HG02623 (cell line): ENCODE measurements at regions not wholly inside any gene's neighbourhood (a gene's known extent, or its start where the extent isn't known, plus 50 kb on each side); places are given as distances from the start of the nearest gene placed in this dataset.
"Not testable (repeated sequence)": the region's sequence is repeated elsewhere in the genome, so short reads cannot be mapped to it uniquely, and the experiment has no call there.

Source experiments
- ATAC-seq: cut with Tn5 transposase; IDR thresholded peaks from one replicate; pipeline ENCODE4 v1.9.1; 2021; ENCODE audit warnings: moderate library complexity; ENCODE audit not compliant: unreplicated experiment

DNA sequence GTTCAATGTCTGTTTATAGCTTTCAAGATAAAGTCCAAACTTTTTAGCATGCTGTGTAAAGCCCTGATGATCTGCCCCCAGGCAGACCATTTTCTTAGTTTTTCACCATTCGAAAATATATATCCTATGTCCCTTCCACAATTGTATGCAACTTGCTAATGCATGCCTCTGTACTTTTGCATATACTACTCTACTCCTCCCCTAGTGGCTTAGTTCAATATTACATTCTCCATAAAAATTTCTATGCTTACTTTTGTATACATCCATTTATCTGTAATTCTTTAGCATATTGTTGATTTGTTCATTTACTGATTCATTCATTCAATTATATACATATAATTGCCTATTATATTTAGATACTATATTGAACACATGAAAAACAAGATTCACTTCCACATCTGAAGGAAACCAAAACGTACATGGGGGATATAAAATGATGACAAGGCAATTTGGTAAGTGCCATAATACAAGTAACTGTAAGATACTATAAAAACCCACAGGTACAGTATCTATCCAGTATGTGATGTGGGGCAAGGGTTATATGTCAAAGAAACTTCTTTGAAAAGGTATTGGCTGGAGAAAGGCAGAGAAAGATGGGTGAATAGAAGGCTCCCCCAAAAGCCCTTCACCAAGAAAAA is 902.5 kb downstream of the FAM133A start:
- ATAC-seq = no peak

- ATAC-seq = no peak
Measured at GRCh38 chrX:94600077-94600476, 926.1 kb downstream of the FAM133A start.

DNA sequence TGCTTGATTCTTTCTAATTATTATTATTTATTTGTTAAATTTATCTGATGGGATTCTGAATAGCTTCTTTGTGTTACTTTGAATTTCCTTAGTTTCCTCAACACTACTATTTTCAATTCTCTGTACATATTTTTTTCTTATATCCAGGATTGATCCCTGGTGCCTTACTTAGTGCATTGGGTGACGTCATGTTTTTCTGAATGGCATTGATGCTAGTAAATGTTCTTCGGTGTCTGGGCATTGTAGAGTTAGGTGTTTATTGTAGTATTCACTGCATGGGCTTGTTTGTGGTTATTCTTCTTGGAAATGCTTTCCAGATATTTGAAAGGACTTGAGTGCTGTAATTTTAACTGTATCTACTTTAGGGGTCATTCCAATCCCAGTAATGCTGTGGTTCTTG is 938.1 kb downstream of the FAM133A start:
- ATAC-seq = no peak

- ATAC-seq = no peak
Measured at GRCh38 chrX:94633237-94633636, 959.2 kb downstream of the FAM133A start.

DNA sequence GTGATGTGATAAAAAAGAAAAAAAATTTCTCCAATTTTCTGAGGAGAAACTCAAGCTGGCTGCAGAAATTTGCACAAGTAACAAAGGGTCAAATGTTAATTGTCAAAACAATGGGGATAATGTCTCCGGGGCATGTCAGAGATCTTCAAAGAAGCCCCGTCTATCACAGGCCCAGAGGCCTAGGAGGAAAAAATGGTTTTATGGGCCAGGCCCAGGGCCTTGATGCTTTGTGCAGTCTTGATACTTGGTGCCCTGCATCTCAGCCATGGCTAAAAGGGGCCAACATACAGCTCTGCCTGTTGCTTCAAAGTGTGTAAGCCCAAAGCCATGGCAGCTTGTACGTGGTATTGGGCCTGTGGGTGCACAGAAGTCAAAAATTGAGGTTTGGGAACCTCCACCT is 961.0 kb downstream of the FAM133A start:
- ATAC-seq = no peak

DNA sequence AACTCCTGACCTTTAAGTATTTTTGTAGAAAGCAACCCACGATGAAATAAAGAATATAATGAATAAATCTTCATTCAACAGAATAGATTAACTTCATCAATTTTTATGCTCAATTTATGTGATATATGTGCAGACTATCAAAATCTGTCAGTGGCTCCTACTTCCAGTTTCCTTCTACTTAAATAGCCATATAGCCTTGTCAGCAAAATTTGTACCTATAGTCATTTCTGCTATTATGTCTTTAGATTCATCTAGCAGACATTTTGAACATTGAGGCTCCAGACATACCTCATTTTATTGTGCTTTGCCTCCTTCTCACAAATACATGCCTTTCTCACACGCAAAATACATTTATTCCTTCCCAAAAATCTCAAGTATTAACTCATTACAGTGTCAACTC is 971.7 kb downstream of the FAM133A start:
- ATAC-seq = no peak

DNA sequence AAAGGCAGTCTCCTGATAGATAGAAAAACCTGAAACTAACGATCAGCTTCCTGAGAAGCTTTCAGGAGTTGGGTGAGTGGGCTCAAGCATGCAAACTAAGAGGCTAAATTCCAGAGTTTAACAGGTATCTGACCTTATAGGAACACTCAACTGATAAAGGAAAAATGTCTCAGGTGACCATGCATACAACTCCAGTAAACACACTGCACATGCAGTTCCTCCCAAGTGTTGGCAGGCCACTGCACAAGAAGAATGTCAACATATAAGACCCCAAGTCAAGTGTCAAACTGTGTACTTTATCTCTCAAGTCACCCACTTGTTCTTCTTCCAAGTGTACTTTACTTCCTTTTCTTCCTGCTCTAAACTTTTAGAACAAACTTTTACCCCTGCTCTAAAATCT is 981.2 kb downstream of the FAM133A start:
- ATAC-seq = no peak

- no peak for ATAC-seq
Measured at GRCh38 chrX:94662689-94663088, 988.7 kb downstream of the FAM133A start.

DNA sequence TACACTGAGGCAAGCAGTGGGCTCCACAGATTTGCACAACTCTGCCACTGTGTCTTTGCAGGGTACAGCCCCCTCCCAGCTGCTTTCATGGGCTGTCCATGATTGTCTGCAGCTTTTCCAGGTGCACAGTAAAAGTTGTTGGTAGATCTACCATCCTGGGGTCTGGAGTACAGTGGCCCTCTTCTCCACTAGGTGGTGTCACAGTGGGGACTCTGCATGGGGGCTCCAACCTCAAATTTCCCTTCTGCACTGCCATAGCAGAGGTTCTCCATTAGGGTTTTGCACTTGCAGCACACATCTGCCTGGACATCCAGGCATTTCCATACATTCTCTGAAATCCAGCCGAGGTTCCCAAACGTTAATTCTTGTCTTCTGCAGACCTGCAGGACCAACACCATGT is 1002.3 kb downstream of the FAM133A start:
- ATAC-seq = no peak

- no peak for ATAC-seq
Measured at GRCh38 chrX:94686071-94686470, 1012.1 kb downstream of the FAM133A start.

GRCh38 chrX:94695910-94696309 is 1021.9 kb downstream of the FAM133A start:
- ATAC-seq = no peak

DNA sequence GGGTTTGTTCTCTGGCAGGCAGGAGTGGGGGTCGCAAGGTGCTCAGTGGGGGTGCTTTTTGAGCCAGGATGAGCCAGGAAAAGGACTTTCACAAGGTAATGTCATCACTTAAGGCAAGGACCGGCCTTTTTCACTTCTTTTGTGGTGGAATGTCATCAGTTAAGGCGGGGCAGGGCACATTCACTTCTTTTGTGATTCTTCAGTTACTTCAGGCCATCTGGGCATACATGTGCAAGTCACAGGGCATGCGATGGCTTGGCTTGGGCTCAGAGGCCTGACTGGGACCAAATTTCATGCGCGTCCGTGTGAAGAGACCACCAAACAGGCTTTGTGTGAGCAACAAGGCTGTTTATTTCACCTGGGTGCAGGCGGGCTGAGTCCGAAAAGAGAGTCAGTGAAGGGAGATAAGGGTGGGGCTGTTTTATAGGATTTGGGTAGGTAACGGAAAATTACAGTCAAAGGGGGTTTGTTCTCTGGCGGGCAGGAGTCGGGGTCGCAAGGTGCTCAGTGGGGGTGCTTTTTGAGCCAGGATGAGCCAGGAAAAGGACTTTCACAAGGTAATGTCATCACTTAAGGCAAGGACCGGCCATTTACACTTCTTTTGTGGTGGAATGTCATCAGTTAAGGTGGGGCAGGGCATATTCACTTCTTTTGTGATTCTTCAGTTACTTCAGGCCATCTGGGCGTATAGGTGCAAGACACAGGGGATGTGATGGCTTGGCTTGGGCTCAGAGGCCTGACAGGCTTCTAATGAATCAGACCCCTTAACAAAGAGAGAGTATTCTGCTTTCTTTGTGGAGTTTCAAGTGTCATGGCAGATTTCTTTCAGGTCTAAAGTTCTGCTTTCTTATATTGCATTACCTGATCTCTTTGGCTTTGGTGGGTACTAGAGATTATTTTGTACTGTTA is 1030.6 kb downstream of the FAM133A start:
- ATAC-seq = not testable (repeated sequence)

DNA sequence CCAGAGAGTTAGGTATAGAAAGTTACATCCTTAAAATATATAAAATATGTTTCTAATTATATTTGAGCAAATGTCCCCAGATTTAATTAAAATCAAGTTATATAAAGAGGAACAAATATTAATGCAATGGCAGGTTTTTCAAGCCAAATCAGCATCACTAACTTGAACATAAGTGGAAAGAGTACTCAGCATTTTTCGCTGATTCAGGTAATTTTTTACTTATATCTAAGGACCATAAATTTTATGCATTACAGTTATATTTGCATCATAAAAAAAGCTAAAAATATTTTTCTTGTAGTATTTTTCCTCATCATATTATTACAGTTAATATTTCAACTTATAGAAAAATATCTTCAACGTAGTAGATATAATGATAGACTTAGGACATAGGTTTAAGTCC is 1047.4 kb downstream of the FAM133A start:
- no peak for ATAC-seq

- ATAC-seq = no peak
Measured at GRCh38 chrX:94722578-94722977, 1048.6 kb downstream of the FAM133A start.

DNA sequence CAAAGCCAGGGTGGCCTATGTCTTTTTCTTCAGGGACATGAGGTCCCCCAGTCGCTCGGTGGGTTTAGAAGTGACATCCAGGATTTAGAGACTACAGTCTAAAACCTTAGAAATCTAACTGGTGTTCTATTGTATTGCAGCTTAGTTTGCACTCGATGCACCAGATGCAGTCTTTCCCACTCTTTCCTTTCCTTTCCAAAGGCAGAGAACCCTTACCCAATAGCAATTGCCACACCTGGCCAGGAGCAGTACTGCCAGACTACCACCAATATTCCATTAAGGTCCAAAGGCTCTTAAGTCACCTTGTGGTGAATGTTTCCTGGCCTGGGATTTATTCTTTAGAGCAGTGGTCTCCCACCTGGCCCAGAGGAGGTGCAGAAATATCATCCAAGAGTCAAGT is 1068.8 kb downstream of the FAM133A start:
- ATAC-seq = no peak

DNA sequence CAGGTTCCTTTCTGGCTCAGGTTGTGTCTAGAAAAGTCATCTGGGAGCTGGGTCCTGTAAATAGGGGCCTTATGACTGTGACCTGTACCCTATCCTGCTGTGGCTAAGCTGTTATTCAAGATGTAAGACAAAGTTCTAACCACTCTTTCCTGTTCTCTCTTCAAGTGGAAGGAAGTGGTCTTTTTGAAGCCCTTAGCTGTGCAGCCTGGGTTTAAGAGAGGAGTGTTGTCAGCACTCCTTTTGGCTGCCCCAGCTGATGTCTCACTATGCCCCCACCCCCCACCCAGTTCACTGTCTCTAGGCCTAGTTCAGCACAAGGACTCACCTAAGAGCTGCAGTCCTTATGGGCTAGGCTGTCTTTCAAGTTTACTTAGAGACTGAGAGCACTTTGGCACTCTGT is 1069.5 kb downstream of the FAM133A start:
- no peak for ATAC-seq

DNA sequence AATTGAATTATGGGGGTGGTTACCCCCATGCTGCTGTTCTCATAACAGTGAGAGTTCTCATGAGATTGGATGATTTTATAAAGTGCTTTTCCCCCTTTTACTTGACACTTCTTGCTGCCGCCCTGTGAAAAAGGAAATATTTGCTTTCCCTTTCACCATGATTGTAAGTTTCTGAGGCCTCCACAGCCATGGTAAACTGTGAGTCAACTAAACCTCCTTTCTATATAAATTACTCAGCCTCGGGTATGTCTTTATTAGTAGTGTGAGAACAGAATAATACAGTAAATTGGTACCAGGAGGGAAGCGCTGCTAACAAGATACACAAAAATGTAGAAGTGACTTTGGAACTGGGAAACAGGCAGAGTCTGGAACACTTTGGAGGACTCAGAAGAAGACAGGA is 1070.8 kb downstream of the FAM133A start:
- no peak for ATAC-seq

DNA sequence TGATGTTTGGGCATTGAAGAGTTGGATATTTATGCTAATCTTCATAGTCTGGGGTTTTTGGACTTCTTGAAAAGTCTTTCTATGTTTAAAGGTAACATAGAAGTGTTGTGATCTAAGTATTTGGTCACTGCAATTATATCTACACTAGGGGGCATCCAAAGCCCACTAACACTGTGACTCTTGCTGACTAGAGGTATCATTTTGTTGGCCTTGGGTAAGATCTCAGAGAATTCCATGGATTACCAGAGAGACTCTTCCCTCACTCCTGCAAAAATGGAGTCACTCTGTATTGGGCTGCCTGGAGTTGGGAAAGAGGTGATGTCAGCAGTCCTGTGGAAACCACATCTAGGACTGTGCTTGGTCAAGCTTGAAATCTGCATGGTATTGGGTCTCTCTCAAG is 1077.6 kb downstream of the FAM133A start:
- no peak for ATAC-seq

- no peak for ATAC-seq
Measured at GRCh38 chrX:94752434-94753169, 1078.6 kb downstream of the FAM133A start.

DNA sequence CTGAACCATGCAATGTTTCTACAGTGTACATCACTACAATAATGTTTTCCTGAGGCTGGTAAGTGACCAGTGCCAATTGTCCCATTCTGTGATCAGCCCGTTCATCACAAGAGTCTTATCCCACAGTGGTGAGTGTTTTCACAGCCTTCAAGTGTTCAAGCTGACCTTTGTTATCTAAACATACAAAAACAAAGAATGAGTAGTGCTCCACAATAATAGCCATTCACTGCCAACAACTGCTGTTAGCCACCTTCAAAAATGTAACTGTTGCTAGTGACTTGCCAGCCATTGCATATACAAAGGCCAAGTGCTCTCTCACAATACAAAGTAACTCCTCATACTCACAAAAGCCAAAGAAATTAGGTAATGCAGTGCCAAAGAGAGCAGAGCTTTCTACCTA is 1084.1 kb downstream of the FAM133A start:
- ATAC-seq = no peak

- no peak for ATAC-seq
Measured at GRCh38 chrX:94775640-94776039, 1101.6 kb downstream of the FAM133A start.

DNA sequence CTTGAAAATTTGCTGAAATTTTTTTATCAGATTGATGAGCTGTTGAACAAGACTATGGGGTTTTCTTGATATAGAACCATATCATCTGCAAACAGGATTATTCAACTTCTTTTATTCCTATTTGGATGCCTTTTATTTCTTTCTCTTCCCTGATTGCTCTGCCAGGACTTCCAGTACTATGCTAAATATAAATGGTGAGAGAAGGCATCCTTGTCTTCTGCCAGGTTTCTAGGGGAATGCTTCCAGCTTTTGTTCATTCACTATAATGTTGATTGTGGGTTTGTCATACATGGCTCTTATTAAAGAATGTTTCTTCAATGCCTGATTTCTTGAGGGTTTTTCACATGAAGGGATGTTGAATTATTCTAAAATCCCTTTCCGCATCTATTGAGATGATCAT is 1139.5 kb downstream of the FAM133A start:
- ATAC-seq = no peak
